GM18499 (cell line): ENCODE measurements at regions not wholly inside any gene's neighbourhood (a gene's known extent, or its start where the extent isn't known, plus 50 kb on each side); places are given as distances from the start of the nearest gene placed in this dataset.
"Not testable (repeated sequence)": the region's sequence is repeated elsewhere in the genome, so short reads cannot be mapped to it uniquely, and the experiment has no call there.

Experiments used
- ATAC-seq: cut with Tn5 transposase; IDR thresholded peaks from one replicate; pipeline ENCODE4 v1.9.1; 2021; ENCODE audit warnings: moderate number of reproducible peaks; ENCODE audit not compliant: insufficient read depth, unreplicated experiment

- no peak for ATAC-seq
These were observed 106.5 kb upstream of the EGFLAM start for GRCh38 chr5:38151878-38152277.

GRCh38 chr5:38149815-38150195 is 108.6 kb upstream of the EGFLAM start:
- ATAC-seq = no peak

GRCh38 chr5:38148021-38148625 is 110.2 kb upstream of the EGFLAM start:
- no peak for ATAC-seq

- ATAC-seq = no peak
These were observed 115.0 kb upstream of the EGFLAM start for GRCh38 chr5:38143384-38143783.

- no peak for ATAC-seq
These were observed 116.7 kb upstream of the EGFLAM start for GRCh38 chr5:38141665-38142064.

- no peak for ATAC-seq
These were observed 119.8 kb upstream of the EGFLAM start for GRCh38 chr5:38138574-38138973.

- no peak for ATAC-seq
These were observed 122.8 kb upstream of the EGFLAM start for GRCh38 chr5:38135486-38136039.

- no peak for ATAC-seq
These were observed 123.5 kb upstream of the EGFLAM start for GRCh38 chr5:38134810-38135209.

- not testable (repeated sequence) for ATAC-seq
These were observed 124.1 kb upstream of the EGFLAM start for GRCh38 chr5:38134294-38134693.

- no peak for ATAC-seq
These were observed 126.7 kb upstream of the EGFLAM start for GRCh38 chr5:38131686-38132085.

- ATAC-seq = no peak
These were observed 134.0 kb upstream of the EGFLAM start for GRCh38 chr5:38124321-38124720.

- no peak for ATAC-seq
These were observed 136.9 kb upstream of the EGFLAM start for GRCh38 chr5:38121420-38121819.

GRCh38 chr5:38119836-38120235 is 138.5 kb upstream of the EGFLAM start:
- ATAC-seq = no peak

- ATAC-seq = no peak
These were observed 140.4 kb upstream of the EGFLAM start for GRCh38 chr5:38117784-38118479.

- no peak for ATAC-seq
These were observed 143.0 kb upstream of the EGFLAM start for GRCh38 chr5:38115318-38115827.

- no peak for ATAC-seq
These were observed 144.5 kb upstream of the EGFLAM start for GRCh38 chr5:38113880-38114279.

GRCh38 chr5:38113456-38113855 is 144.9 kb upstream of the EGFLAM start:
- ATAC-seq = no peak

- no peak for ATAC-seq
These were observed 145.4 kb upstream of the EGFLAM start for GRCh38 chr5:38112938-38113337.

GRCh38 chr5:38110130-38110529 is 148.2 kb upstream of the EGFLAM start:
- no peak for ATAC-seq

GRCh38 chr5:38107096-38107495 is 151.3 kb upstream of the EGFLAM start:
- ATAC-seq = no peak

GRCh38 chr5:38105801-38106200 is 152.6 kb upstream of the EGFLAM start:
- ATAC-seq = no peak

- ATAC-seq = no peak
These were observed 153.2 kb upstream of the EGFLAM start for GRCh38 chr5:38105231-38105570.
